ENCODE measurements at regions not wholly inside any gene's neighbourhood (a gene's known extent, or its start where the extent isn't known, plus 50 kb on each side); places are given as distances from the start of the nearest gene placed in this dataset.
A peak's percentile ranks its signal among the peaks of the same experiment; 100 is the strongest.

DNA sequence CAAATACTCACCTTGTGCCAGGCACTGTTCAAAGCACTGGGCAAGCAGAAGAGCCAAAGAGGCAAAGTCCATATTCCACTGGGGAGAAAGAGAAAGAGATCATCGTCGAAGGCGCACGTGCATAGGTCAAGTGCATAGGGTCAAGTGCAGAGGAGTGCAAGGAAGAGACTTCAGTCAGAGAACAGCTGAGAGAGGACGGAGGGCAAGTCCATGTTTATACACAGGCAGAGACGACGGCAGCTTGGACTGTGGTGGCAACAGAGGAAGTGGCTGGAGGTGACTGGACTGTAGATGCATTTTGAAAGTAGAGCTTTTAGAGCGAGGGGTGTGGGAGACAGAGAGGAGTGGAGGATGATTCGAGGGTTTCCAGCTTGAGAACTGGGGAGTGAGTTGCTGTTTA lies 74.7 kb upstream of the SDK2 start:
- Histone ChIP-seq H3K9me3 (replicated peaks; ENCODE audit: control insufficient read depth, insufficient read depth, low read depth, low read length) (no peaks in the 10 kb centered on the region), H3K27me3 (ENCODE audit: control insufficient read depth in 2 of 2, insufficient read depth in 2 of 2, low read length in 2 of 2) (peaks cover 8 to 35% of the 10 kb centered on the region in 2 experiments; a peak in 4 of 5 replicates), H3K9ac (ENCODE audit: insufficient read depth in 1 of 2, low read depth in 2 of 2, low read length in 2 of 2) (no peak overlapping the region), H2AFZ (ENCODE audit: low read depth, low read length) (no peak overlapping the region), H3K79me2 (ENCODE audit: control insufficient read depth, insufficient read depth, low read length) (no peaks in the 10 kb centered on the region), H3K36me3 (ENCODE audit: control insufficient read depth, insufficient read depth, low read length) (no peaks in the 10 kb centered on the region), H3K27ac (ENCODE audit: extremely low read depth, low read depth, low read length) (no peak overlapping the region), H3K9me1 (ENCODE audit: control insufficient read depth, insufficient read depth, low read length) (no peaks in the 10 kb centered on the region), H3K4me3 (no peak overlapping the region), H3K4me1 (replicated peaks in 1 of 2; ENCODE audit: control insufficient read depth in 2 of 2, insufficient read depth in 2 of 2, low read length in 2 of 2) (peaks cover 0 to 3% of the 10 kb centered on the region in 2 experiments; a peak in 1 of 5 replicates), H3K4me2 (ENCODE audit: insufficient read depth, low read length) (no peak overlapping the region), H4K20me1 (replicated peaks; ENCODE audit: control insufficient read depth, insufficient read depth, low read length) (no peaks in the 10 kb centered on the region)
- POLR2A ChIA-PET = interaction anchor here (0.7 kb wide), 1 partner anchor 248 kb away, joined by 3 read pairs; no protein-coding TSS in a partner anchor
- BruUV-seq (replicated peaks) = no TSS peak
- DNase-seq (ENCODE audit: extremely low read depth in 1 of 4, low spot score in 3 of 4) (no peak), FAIRE-seq (no peak), ATAC-seq (no peak)
- in situ Hi-C loops (cut with MboI) = no loop called here
- intact Hi-C loops (cut with micrococcal nuclease) = no loop called here
- TF ChIP-seq, protein P1, sequence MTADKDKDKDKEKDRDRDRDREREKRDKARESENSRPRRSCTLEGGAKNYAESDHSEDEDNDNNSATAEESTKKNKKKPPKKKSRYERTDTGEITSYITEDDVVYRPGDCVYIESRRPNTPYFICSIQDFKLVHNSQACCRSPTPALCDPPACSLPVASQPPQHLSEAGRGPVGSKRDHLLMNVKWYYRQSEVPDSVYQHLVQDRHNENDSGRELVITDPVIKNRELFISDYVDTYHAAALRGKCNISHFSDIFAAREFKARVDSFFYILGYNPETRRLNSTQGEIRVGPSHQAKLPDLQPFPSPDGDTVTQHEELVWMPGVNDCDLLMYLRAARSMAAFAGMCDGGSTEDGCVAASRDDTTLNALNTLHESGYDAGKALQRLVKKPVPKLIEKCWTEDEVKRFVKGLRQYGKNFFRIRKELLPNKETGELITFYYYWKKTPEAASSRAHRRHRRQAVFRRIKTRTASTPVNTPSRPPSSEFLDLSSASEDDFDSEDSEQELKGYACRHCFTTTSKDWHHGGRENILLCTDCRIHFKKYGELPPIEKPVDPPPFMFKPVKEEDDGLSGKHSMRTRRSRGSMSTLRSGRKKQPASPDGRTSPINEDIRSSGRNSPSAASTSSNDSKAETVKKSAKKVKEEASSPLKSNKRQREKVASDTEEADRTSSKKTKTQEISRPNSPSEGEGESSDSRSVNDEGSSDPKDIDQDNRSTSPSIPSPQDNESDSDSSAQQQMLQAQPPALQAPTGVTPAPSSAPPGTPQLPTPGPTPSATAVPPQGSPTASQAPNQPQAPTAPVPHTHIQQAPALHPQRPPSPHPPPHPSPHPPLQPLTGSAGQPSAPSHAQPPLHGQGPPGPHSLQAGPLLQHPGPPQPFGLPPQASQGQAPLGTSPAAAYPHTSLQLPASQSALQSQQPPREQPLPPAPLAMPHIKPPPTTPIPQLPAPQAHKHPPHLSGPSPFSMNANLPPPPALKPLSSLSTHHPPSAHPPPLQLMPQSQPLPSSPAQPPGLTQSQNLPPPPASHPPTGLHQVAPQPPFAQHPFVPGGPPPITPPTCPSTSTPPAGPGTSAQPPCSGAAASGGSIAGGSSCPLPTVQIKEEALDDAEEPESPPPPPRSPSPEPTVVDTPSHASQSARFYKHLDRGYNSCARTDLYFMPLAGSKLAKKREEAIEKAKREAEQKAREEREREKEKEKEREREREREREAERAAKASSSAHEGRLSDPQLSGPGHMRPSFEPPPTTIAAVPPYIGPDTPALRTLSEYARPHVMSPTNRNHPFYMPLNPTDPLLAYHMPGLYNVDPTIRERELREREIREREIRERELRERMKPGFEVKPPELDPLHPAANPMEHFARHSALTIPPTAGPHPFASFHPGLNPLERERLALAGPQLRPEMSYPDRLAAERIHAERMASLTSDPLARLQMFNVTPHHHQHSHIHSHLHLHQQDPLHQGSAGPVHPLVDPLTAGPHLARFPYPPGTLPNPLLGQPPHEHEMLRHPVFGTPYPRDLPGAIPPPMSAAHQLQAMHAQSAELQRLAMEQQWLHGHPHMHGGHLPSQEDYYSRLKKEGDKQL (CRISPR knock-in tag; IDR thresholded peaks at IDR 0.05; ENCODE audit: borderline replicate concordance) = no peak
- TF ChIP-seq BHLHE40 (IDR thresholded peaks at IDR 0.05; ENCODE audit: low read length) = 0 out of 2 replicates have a peak, but pooled peaks have one; percentile 28
- CTCF ChIA-PET (ENCODE audit: low intra/inter-chr PET ratio) = no interaction called here
- whole genome bisulfite sequencing (ENCODE audit: insufficient coverage, low coverage, missing lambda C conversion rate) = 0% methylated on average over 9 of the region's 9 CpGs
